ENCODE measurements at regions not wholly inside any gene's neighbourhood (a gene's known extent, or its start where the extent isn't known, plus 50 kb on each side); places are given as distances from the start of the nearest gene placed in this dataset.

DNA sequence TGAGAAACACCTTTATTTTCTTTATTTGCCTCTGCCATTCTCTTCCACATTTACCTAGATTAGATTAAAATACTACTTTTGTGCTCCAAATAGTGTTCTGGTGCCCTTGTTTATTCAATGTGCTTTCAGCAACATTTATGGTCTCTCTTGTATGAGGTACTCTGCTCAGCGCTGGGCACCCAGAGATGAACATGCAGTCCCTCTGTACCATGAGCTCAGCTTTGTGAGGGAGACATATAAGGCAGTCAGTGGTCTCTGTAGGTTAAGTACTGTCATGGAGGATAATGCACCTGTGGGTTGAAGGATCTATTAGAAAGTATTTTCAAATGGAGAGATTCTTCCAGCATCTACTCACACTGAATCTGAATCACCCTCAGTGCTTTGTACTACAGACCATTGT lies 176.5 kb downstream of the TAF11L14 start:
- DNase-seq (ENCODE audit: low read depth): no peak
- no peak overlapping the region for H3K4me3 ChIP-seq (ENCODE audit: low read depth, low read length)
- TF ChIP-seq, protein P1, sequence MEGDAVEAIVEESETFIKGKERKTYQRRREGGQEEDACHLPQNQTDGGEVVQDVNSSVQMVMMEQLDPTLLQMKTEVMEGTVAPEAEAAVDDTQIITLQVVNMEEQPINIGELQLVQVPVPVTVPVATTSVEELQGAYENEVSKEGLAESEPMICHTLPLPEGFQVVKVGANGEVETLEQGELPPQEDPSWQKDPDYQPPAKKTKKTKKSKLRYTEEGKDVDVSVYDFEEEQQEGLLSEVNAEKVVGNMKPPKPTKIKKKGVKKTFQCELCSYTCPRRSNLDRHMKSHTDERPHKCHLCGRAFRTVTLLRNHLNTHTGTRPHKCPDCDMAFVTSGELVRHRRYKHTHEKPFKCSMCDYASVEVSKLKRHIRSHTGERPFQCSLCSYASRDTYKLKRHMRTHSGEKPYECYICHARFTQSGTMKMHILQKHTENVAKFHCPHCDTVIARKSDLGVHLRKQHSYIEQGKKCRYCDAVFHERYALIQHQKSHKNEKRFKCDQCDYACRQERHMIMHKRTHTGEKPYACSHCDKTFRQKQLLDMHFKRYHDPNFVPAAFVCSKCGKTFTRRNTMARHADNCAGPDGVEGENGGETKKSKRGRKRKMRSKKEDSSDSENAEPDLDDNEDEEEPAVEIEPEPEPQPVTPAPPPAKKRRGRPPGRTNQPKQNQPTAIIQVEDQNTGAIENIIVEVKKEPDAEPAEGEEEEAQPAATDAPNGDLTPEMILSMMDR (IDR thresholded peaks at IDR 0.05; ENCODE audit: insufficient read depth, low read length): no peak

DNA sequence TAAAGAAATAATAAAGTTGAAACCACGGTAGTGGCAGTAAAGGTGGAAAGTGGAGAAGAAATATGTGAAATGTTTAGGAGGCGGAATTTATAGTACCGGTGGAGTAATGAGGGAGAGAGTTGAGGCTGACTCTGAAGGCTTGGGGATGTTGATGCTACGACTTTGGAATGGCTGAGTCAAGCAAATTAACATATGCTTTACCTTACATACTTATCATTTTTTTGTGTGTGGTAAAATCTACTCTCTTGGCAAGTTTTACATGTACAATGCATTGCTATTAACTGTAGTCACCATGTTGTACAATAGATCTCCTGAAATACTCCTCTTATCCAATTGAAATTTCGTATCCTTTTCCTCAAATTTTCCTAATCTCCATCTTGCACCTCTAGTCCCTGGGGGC lies 179.0 kb downstream of the TAF11L14 start:
- no peak for DNase-seq (ENCODE audit: low read depth)
- H3K4me3 ChIP-seq (ENCODE audit: low read depth, low read length): no peak overlapping the region
- TF ChIP-seq, protein P1 (IDR thresholded peaks at IDR 0.05; ENCODE audit: insufficient read depth, low read length): no peak

DNA sequence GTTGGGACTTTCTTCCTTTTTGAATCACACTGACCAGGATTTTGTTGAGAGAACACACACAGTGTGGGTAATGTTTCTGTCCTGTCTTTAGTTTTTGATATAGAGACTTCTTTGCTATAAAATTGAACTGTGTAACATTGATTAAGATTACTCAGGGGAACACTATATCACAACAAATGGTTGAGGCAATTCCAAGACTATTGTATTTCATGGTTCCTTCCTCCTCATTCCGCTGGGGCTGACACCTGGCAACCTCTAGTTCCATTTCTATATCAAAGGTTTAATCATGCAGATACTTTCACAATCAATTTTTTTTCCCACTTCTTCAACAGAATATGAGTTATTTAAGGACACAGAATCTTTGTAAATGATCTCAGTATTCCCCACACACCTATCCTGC lies 182.2 kb downstream of the TAF11L14 start:
- TF ChIP-seq, protein P1 (IDR thresholded peaks at IDR 0.05; ENCODE audit: insufficient read depth, low read length): no peak
- no peak overlapping the region for H3K4me3 ChIP-seq (ENCODE audit: low read depth, low read length)
- no peak for DNase-seq (ENCODE audit: low read depth)

DNA sequence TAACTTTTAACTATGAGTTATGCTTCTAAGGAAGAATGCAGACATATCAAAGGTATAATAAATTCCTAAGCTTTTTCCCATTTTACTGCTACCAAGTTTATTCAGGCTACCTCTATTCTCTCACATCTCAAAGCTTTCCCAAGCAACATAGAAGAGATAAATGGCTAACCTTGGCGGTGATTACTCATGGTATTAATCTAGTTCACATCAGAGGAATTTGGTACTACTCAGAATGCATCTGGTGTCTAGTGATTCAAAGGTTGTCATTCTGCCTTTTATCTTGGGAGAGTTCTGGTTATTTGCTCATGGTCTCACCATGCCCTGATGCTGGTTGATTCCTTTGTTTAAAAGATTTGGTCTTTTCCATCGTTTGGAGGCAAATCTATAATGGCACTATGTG lies 182.7 kb downstream of the TAF11L14 start:
- no peak overlapping the region for H3K4me3 ChIP-seq (ENCODE audit: low read depth, low read length)
- TF ChIP-seq, protein P1 (IDR thresholded peaks at IDR 0.05; ENCODE audit: insufficient read depth, low read length): no peak
- no peak for DNase-seq (ENCODE audit: low read depth)

DNA sequence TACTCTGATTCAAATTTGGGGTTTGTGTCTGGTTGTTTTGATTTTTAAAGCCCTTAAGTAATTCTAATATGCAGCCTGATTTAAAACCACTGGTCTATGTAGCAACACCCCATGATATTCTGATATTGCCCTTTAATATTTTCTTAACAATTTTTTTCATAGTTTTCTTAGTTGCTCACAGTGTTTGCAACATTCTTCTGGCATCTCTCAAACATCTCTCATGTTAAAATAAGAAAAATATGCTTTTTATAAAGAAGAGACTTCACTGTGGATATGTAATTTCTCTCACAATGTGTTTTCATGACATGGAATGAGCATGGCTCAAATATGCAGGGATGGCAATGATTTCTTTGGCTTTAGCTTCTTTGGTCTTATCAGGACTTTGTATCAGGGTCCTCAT lies 183.7 kb downstream of the TAF11L14 start:
- DNase-seq (ENCODE audit: low read depth): no peak
- no peak overlapping the region for H3K4me3 ChIP-seq (ENCODE audit: low read depth, low read length)

DNA sequence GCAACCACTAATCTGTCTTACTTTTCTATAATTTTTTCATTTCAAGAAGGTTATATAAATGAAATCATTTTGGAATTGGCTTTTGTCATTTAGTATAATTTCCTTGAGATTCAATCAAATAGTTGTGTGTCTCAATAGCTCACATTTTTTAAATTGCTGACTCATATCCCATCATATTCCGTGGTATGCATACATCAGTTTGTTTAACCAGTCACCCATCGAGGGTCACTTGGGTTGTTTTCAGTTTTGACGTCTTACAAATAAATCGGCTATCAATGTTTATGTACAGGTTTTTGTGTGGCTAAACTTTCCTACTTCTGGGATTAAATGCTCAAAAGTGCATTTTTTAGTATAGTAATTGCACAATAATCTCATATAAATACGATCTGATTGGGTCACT lies 185.5 kb downstream of the TAF11L14 start:
- TF ChIP-seq, protein P1 (IDR thresholded peaks at IDR 0.05; ENCODE audit: insufficient read depth, low read length): no peak
- no peak overlapping the region for H3K4me3 ChIP-seq (ENCODE audit: low read depth, low read length)
- DNase-seq (ENCODE audit: low read depth): no peak

More for the DNA sequence above, 183.7 kb downstream of the TAF11L14 start:
- TF ChIP-seq, protein P1 (IDR thresholded peaks at IDR 0.05; ENCODE audit: insufficient read depth, low read length): no peak

DNA sequence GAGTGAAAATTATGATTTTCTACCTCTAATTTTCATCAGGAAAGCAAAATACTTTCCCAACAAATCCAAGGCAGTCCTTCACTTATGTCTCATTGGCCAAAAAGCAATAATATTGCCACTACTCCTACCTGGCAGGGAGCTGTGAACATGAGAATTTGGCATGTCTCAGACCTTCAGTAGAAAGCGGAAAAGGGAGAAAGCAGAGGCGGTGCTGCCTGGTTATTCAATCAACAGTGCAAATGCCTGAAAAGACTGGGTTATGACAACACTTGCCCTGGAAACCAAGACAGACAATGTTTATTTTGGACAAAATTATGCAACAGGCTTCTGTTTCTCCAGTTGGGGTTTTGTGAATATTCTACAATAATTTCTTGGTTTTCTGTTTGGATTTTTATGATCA lies 194.4 kb downstream of the TAF11L14 start:
- no peak for DNase-seq (ENCODE audit: low read depth)
- no peak overlapping the region for H3K4me3 ChIP-seq (ENCODE audit: low read depth, low read length)
- TF ChIP-seq, protein P1 (IDR thresholded peaks at IDR 0.05; ENCODE audit: insufficient read depth, low read length): no peak

Measured in fibroblast of the aortic adventitia (primary cell).